AG10803 (cell line): ENCODE measurements at regions not wholly inside any gene's neighbourhood (a gene's known extent, or its start where the extent isn't known, plus 50 kb on each side); places are given as distances from the start of the nearest gene placed in this dataset.

Source experiments
- DNase-seq: peaks from one replicate; pipeline ENCODE4 v3.0.0; 2010; ENCODE audit warnings: low read depth
- H3K4me3 ChIP-seq: 2 replicates; pipeline ENCODE4 v1.5.1; 2011; ENCODE audit warnings: mild to moderate bottlenecking, low read length, control low read depth
- CTCF ChIP-seq: conservative IDR thresholded peaks from 2 replicates; pipeline ENCODE4 v1.5.1; 2011; ENCODE audit warnings: mild to moderate bottlenecking, low read length, control low read depth, inconsistent platforms

GRCh38 chr10:88111294-88111693 lies 247.9 kb downstream of the PTEN start:
- DNase-seq, result no peak
- H3K4me3 ChIP-seq, result no peak overlapping the region
- TF ChIP-seq CTCF, result no peak

- H3K4me3 ChIP-seq, result no peak overlapping the region
- DNase-seq, result peak; percentile 28
- no peak for TF ChIP-seq CTCF
Observed at GRCh38 chr10:88113232-88113631, 249.8 kb downstream of the PTEN start.

GRCh38 chr10:88113657-88114272 lies 250.3 kb downstream of the PTEN start:
- TF ChIP-seq CTCF, result no peak
- DNase-seq, result peak; percentile 21
- H3K4me3 ChIP-seq, result no peak overlapping the region

GRCh38 chr10:88114368-88114767 lies 250.9 kb downstream of the PTEN start:
- no peak overlapping the region for H3K4me3 ChIP-seq
- no peak for DNase-seq
- peak; percentile 37 for TF ChIP-seq CTCF

GRCh38 chr10:88115407-88115806 lies 252.0 kb downstream of the PTEN start:
- H3K4me3 ChIP-seq, result no peak overlapping the region
- no peak for TF ChIP-seq CTCF
- no peak for DNase-seq

GRCh38 chr10:88115968-88116367 lies 252.5 kb downstream of the PTEN start:
- peak; percentile 76 for DNase-seq
- no peak for TF ChIP-seq CTCF
- H3K4me3 ChIP-seq, result no peak overlapping the region

- no peak for TF ChIP-seq CTCF
- peak; percentile 73 for DNase-seq
- H3K4me3 ChIP-seq, result no peak overlapping the region
Observed at GRCh38 chr10:88116481-88116880, 253.1 kb downstream of the PTEN start.
